ENCODE measurements at regions not wholly inside any gene's neighbourhood (a gene's known extent, or its start where the extent isn't known, plus 50 kb on each side); places are given as distances from the start of the nearest gene placed in this dataset.

- Histone ChIP-seq H3K4me1 (ENCODE audit: control insufficient read depth in 5 of 5, insufficient read depth in 5 of 5, low read length in 5 of 5) (no peaks in the 10 kb centered on the region), H3K4me3 (ENCODE audit: low read depth in 1 of 5, low read length in 5 of 5) (no peak overlapping the region), H3K27ac (ENCODE audit: low read depth, low read length) (no peak overlapping the region), H3K36me3 (ENCODE audit: control insufficient read depth in 5 of 5, insufficient read depth in 5 of 5, low read length in 5 of 5) (no peaks in the 10 kb centered on the region), H3K27me3 (ENCODE audit: control insufficient read depth in 5 of 5, insufficient read depth in 4 of 5, low read length in 5 of 5) (peaks cover 0 to 5% (median 0%) of the 10 kb centered on the region in 5 donors), H3K9me3 (ENCODE audit: control insufficient read depth in 5 of 5, low read length in 5 of 5) (no peaks in the 10 kb centered on the region), H3K9ac (ENCODE audit: low read length in 5 of 5) (no peak overlapping the region)
Observed at GRCh38 chr16:7979448-7980132, 610.7 kb downstream of the TMEM114 start.

GRCh38 chr16:7976563-7976962 is 613.7 kb downstream of the TMEM114 start:
- no peaks in the 10 kb centered on the region for H3K36me3 ChIP-seq (ENCODE audit: control insufficient read depth in 5 of 5, insufficient read depth in 5 of 5, low read length in 5 of 5)
- H3K9me3 ChIP-seq (ENCODE audit: control insufficient read depth in 5 of 5, low read length in 5 of 5) = no peaks in the 10 kb centered on the region
- no peak overlapping the region for H3K4me3 ChIP-seq (ENCODE audit: low read depth in 1 of 5, low read length in 5 of 5)
- H3K27ac ChIP-seq (ENCODE audit: low read depth, low read length) = no peak overlapping the region
- H3K4me1 ChIP-seq (ENCODE audit: control insufficient read depth in 5 of 5, insufficient read depth in 5 of 5, low read length in 5 of 5) = no peaks in the 10 kb centered on the region
- peaks cover 0 to 5% (median 0%) of the 10 kb centered on the region in 5 donors for H3K27me3 ChIP-seq (ENCODE audit: control insufficient read depth in 5 of 5, insufficient read depth in 4 of 5, low read length in 5 of 5)
- no peak overlapping the region for H3K9ac ChIP-seq (ENCODE audit: low read length in 5 of 5)

DNA sequence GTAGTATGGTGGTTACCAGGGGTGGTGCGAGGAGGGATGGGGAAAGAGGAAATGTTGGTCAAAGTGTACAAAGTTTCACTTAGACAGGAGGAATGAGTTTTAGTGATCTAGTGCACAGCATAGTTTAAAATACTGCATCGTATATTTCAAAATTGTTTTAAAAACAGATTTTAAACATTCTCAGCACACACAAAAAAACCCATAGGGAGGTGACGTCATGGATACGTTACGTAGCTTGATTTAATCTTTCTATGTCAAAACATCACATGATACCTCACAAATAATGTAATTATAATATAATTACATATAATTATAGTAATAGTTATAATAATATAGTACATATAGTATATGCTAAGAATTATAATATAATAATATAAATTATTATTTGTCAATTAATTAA is 614.2 kb downstream of the TMEM114 start:
- no peaks in the 10 kb centered on the region for H3K9me3 ChIP-seq (ENCODE audit: control insufficient read depth in 5 of 5, low read length in 5 of 5)
- no peaks in the 10 kb centered on the region for H3K4me1 ChIP-seq (ENCODE audit: control insufficient read depth in 5 of 5, insufficient read depth in 5 of 5, low read length in 5 of 5)
- no peak overlapping the region for H3K27ac ChIP-seq (ENCODE audit: low read depth, low read length)

DNA sequence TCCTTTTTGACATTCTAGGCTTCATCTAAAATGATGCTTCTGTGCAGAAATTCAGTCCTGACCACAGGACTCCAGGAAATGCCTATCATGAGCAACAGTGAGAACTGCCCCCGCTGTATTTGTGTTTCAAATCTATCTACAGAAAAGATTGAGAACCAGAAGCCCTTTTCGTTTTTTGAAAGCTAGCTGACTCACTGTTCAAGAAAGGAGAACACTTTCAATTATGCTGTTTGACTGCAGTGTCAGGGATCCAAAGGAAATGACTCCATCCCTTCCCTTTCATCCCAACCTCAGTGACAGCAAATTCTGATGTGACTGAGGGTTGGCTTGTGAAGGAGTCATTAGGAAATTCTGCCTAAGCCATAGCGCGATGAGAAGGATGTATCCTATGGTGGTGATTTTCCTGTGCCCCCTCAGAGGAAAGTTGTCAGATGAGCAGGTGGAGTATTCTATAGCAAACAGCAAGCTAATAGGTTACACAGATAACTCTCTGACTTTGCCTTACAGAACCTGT is 622.3 kb downstream of the TMEM114 start:
- Histone ChIP-seq H3K9ac (ENCODE audit: low read length in 5 of 5) (no peak overlapping the region), H3K4me3 (ENCODE audit: low read depth in 1 of 5, low read length in 5 of 5) (no peak overlapping the region), H3K27me3 (ENCODE audit: control insufficient read depth in 5 of 5, insufficient read depth in 4 of 5, low read length in 5 of 5) (peaks cover 0 to 4% (median 0%) of the 10 kb centered on the region in 5 donors), H3K36me3 (ENCODE audit: control insufficient read depth in 5 of 5, insufficient read depth in 5 of 5, low read length in 5 of 5) (no peaks in the 10 kb centered on the region), H3K4me1 (ENCODE audit: control insufficient read depth in 5 of 5, insufficient read depth in 5 of 5, low read length in 5 of 5) (no peaks in the 10 kb centered on the region), H3K9me3 (ENCODE audit: control insufficient read depth in 5 of 5, low read length in 5 of 5) (no peaks in the 10 kb centered on the region), H3K27ac (ENCODE audit: low read depth, low read length) (no peak overlapping the region)

More for the DNA sequence above, 614.2 kb downstream of the TMEM114 start:
- H3K4me3 ChIP-seq (ENCODE audit: low read depth in 1 of 5, low read length in 5 of 5) = no peak overlapping the region
- H3K36me3 ChIP-seq (ENCODE audit: control insufficient read depth in 5 of 5, insufficient read depth in 5 of 5, low read length in 5 of 5) = no peaks in the 10 kb centered on the region
- no peak overlapping the region for H3K9ac ChIP-seq (ENCODE audit: low read length in 5 of 5)
- peaks cover 0 to 5% (median 0%) of the 10 kb centered on the region in 5 donors for H3K27me3 ChIP-seq (ENCODE audit: control insufficient read depth in 5 of 5, insufficient read depth in 4 of 5, low read length in 5 of 5)

DNA sequence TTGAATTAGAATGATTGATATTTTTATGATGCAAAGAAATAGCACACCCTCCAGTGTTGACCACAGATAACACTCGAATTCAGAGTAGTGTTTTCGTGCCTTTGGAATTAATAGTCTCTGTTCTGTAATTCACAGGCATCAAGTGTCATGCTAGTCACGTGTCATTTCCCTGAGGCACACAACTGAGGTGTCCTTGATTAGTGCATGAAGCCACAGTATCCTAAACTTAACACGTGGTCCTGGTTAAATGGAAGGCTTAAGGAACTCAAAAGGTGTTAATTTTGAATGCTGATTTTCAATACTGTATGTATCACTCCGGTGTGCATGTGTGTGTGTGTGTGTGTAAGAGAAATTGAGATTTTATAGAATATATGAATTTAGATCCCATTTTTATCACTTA is 625.6 kb downstream of the TMEM114 start:
- Histone ChIP-seq H3K4me3 (ENCODE audit: low read depth in 1 of 5, low read length in 5 of 5) (no peak overlapping the region), H3K27ac (ENCODE audit: low read depth, low read length) (no peak overlapping the region), H3K4me1 (ENCODE audit: control insufficient read depth in 5 of 5, insufficient read depth in 5 of 5, low read length in 5 of 5) (no peaks in the 10 kb centered on the region), H3K27me3 (ENCODE audit: control insufficient read depth in 5 of 5, insufficient read depth in 4 of 5, low read length in 5 of 5) (peaks cover 0 to 4% (median 0%) of the 10 kb centered on the region in 5 donors), H3K9me3 (ENCODE audit: control insufficient read depth in 5 of 5, low read length in 5 of 5) (no peaks in the 10 kb centered on the region), H3K36me3 (ENCODE audit: control insufficient read depth in 5 of 5, insufficient read depth in 5 of 5, low read length in 5 of 5) (no peaks in the 10 kb centered on the region), H3K9ac (ENCODE audit: low read length in 5 of 5) (no peak overlapping the region)

DNA sequence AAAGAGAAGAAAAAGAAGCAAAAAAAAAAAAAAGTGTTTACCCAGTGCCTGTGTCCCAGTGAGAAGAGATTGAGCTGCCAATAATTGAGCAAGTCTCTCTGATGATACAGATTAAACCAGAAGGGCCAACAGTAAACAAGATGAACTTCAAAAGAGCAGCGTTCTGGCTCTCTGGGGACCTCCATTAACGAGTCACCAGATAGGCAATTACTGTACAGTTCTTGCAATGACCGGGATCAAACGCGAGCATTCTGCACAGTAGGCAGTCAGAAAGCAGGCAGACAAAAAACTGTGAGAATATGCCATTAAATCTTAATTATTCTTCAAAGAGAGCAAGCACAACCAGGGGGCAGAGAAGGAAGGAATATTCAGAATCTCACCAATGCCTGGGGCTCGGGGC is 626.1 kb downstream of the TMEM114 start:
- Histone ChIP-seq H3K27ac (ENCODE audit: low read depth, low read length) (no peak overlapping the region), H3K9me3 (ENCODE audit: control insufficient read depth in 5 of 5, low read length in 5 of 5) (no peaks in the 10 kb centered on the region), H3K9ac (ENCODE audit: low read length in 5 of 5) (no peak overlapping the region), H3K36me3 (ENCODE audit: control insufficient read depth in 5 of 5, insufficient read depth in 5 of 5, low read length in 5 of 5) (no peaks in the 10 kb centered on the region), H3K27me3 (ENCODE audit: control insufficient read depth in 5 of 5, insufficient read depth in 4 of 5, low read length in 5 of 5) (peaks cover 0 to 4% (median 0%) of the 10 kb centered on the region in 5 donors), H3K4me3 (ENCODE audit: low read depth in 1 of 5, low read length in 5 of 5) (no peak overlapping the region), H3K4me1 (ENCODE audit: control insufficient read depth in 5 of 5, insufficient read depth in 5 of 5, low read length in 5 of 5) (no peaks in the 10 kb centered on the region)

DNA sequence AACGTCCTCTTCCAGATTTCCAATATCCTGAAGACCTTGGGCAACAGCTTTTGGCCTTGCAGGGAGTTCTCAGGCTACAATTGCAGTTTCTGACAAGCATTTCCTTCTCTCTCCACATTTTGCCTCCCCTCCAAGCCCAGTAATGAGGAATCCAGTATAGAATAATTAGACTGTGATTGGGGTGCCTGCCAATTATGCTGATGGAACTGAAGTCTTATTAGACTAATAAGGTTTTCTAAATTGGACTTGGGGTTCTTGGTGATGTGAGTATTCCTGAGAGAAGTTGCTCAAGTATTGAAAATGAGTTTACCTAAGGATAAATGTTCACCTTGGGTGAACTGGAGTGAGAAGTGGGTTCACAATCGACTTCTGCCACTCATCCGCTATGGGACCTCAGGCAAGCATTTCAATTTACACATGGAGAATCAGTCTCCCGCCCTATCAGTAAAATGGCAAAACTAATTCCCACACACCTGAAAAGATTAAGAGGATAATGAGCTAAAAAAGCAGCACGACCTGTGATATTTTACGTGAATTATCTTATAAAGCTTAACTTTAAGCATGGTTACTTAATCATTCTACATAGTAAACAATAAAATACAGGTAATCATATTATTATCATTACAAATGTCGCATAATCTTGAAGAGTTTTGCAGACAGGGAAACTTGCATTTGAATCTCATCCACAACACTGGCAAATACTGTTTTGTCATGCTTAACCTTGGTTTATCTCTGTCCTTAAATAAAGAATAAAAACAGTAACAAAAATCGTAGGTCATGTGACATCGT is 628.0 kb downstream of the TMEM114 start:
- no peak overlapping the region for H3K4me3 ChIP-seq (ENCODE audit: low read depth in 1 of 5, low read length in 5 of 5)
- no peak overlapping the region for H3K27ac ChIP-seq (ENCODE audit: low read depth, low read length)
- no peaks in the 10 kb centered on the region for H3K4me1 ChIP-seq (ENCODE audit: control insufficient read depth in 5 of 5, insufficient read depth in 5 of 5, low read length in 5 of 5)

GRCh38 chr16:7957151-7957550 is 624.5 kb downstream of the RBFOX1 start:
- Histone ChIP-seq H3K4me1 (ENCODE audit: control insufficient read depth in 5 of 5, insufficient read depth in 5 of 5, low read length in 5 of 5) (no peaks in the 10 kb centered on the region), H3K36me3 (ENCODE audit: control insufficient read depth in 5 of 5, insufficient read depth in 5 of 5, low read length in 5 of 5) (no peaks in the 10 kb centered on the region), H3K27ac (ENCODE audit: low read depth, low read length) (no peak overlapping the region), H3K27me3 (ENCODE audit: control insufficient read depth in 5 of 5, insufficient read depth in 4 of 5, low read length in 5 of 5) (no peaks in the 10 kb centered on the region), H3K9me3 (ENCODE audit: control insufficient read depth in 5 of 5, low read length in 5 of 5) (peaks cover 0 to 3% (median 0%) of the 10 kb centered on the region in 5 donors), H3K9ac (ENCODE audit: low read length in 5 of 5) (no peak overlapping the region), H3K4me3 (ENCODE audit: low read depth in 1 of 5, low read length in 5 of 5) (no peak overlapping the region)

More for the DNA sequence above, 628.0 kb downstream of the TMEM114 start:
- Histone ChIP-seq H3K36me3 (ENCODE audit: control insufficient read depth in 5 of 5, insufficient read depth in 5 of 5, low read length in 5 of 5) (no peaks in the 10 kb centered on the region), H3K9me3 (ENCODE audit: control insufficient read depth in 5 of 5, low read length in 5 of 5) (peaks cover 0 to 3% (median 0%) of the 10 kb centered on the region in 5 donors), H3K27me3 (ENCODE audit: control insufficient read depth in 5 of 5, insufficient read depth in 4 of 5, low read length in 5 of 5) (no peaks in the 10 kb centered on the region), H3K9ac (ENCODE audit: low read length in 5 of 5) (no peak overlapping the region)

DNA sequence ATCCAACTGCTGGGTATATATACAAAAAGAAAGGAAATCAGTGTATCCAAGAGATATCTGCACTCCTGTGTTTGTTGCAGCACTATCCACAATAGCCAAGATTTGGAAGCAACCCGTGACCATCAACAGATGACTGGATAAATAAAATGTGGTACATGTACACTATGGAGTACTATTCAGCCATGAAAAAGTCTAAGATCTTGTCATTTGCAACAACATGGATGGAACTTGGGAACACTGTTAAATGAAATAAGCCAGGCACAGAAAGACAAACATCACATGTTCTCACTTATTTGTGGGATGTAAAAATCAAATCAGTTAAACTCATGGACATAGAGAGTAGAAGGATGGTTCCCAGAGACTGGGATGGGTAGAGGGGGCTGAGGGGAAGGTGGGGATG is 620.7 kb downstream of the RBFOX1 start:
- Histone ChIP-seq H3K27me3 (ENCODE audit: control insufficient read depth in 5 of 5, insufficient read depth in 4 of 5, low read length in 5 of 5) (no peaks in the 10 kb centered on the region), H3K9me3 (ENCODE audit: control insufficient read depth in 5 of 5, low read length in 5 of 5) (peaks cover 0 to under 1% (median 0%) of the 10 kb centered on the region in 5 donors), H3K36me3 (ENCODE audit: control insufficient read depth in 5 of 5, insufficient read depth in 5 of 5, low read length in 5 of 5) (no peaks in the 10 kb centered on the region), H3K4me3 (ENCODE audit: low read depth in 1 of 5, low read length in 5 of 5) (no peak overlapping the region), H3K9ac (ENCODE audit: low read length in 5 of 5) (no peak overlapping the region), H3K4me1 (ENCODE audit: control insufficient read depth in 5 of 5, insufficient read depth in 5 of 5, low read length in 5 of 5) (no peaks in the 10 kb centered on the region), H3K27ac (ENCODE audit: low read depth, low read length) (no peak overlapping the region)

DNA sequence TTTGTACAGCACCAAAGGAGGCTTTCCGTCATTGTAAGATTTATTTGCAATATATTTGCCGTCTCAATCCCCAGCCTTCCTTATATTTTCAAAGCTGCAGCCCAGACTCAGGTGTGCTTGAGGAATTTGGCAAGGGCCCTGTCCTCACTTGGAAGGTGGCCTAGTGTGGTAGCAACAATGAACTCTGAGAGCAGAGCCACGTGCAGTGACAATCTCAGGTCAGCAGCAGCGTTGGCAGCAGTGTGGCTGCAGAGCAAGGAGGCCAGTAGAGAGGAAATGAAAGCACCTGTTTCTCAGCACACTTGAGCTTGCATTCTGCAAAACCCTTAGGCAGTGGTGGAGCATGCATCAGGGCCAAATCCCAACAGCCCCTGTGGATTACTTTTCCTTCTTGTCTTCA is 613.5 kb downstream of the RBFOX1 start:
- no peak overlapping the region for H3K27ac ChIP-seq (ENCODE audit: low read depth, low read length)
- no peaks in the 10 kb centered on the region for H3K4me1 ChIP-seq (ENCODE audit: control insufficient read depth in 5 of 5, insufficient read depth in 5 of 5, low read length in 5 of 5)
- H3K9me3 ChIP-seq (ENCODE audit: control insufficient read depth in 5 of 5, low read length in 5 of 5) = no peaks in the 10 kb centered on the region
- H3K4me3 ChIP-seq (ENCODE audit: low read depth in 1 of 5, low read length in 5 of 5) = no peak overlapping the region
- no peaks in the 10 kb centered on the region for H3K36me3 ChIP-seq (ENCODE audit: control insufficient read depth in 5 of 5, insufficient read depth in 5 of 5, low read length in 5 of 5)
- peaks cover 0 to 2% (median 0%) of the 10 kb centered on the region in 5 donors for H3K27me3 ChIP-seq (ENCODE audit: control insufficient read depth in 5 of 5, insufficient read depth in 4 of 5, low read length in 5 of 5)
- no peak overlapping the region for H3K9ac ChIP-seq (ENCODE audit: low read length in 5 of 5)

Measured in subcutaneous abdominal adipose tissue (tissue), 5 donors.